Heart right ventricle (tissue), 16 donors: ENCODE measurements at regions not wholly inside any gene's neighbourhood (a gene's known extent, or its start where the extent isn't known, plus 50 kb on each side); places are given as distances from the start of the nearest gene placed in this dataset.
"Not testable (repeated sequence)": the region's sequence is repeated elsewhere in the genome, so short reads cannot be mapped to it uniquely, and the experiment has no call there.

ENCODE experiments used
- ATAC-seq, 8 donors: fragments of 200-7000 bp; cut with Tn5 transposase; one replicate each; pipeline ENCODE4 v1.9.1; 2020; ENCODE audit warnings: mild to moderate bottlenecking in 8 of 8, moderate library complexity in 8 of 8, moderate number of reproducible peaks in 1 of 8
- DNase-seq, 2 donors: peaks; one replicate each; pipeline ENCODE4 v3.0.0-alpha.2; 2020
- H3K27ac ChIP-seq, 10 donors: fragments of 200-600 bp; sonication (generic) in 2 of 10; one replicate each; pipeline versions ENCODE4 v1.5.0 to v1.8.0; 2020 to 2022; ENCODE audit warnings: mild to moderate bottlenecking in 3 of 10
- H3K27me3 ChIP-seq, 7 donors: fragments of 200-600 bp; one replicate each; pipeline ENCODE4 v1.8.0; 2021 to 2022; ENCODE audit warnings: mild to moderate bottlenecking in 2 of 7
- H3K36me3 ChIP-seq, 9 donors: fragments of 200-600 bp; sonication (generic) in 1 of 9; one replicate each; pipeline versions ENCODE4 v1.5.0 to v1.8.0; 2020 to 2022; ENCODE audit warnings: mild to moderate bottlenecking in 2 of 9
- H3K4me1 ChIP-seq, 9 donors: fragments of 200-600 bp; sonication (generic) in 1 of 9; one replicate each; pipeline versions ENCODE4 v1.5.0 to v1.8.0; 2020 to 2022; ENCODE audit warnings: mild to moderate bottlenecking in 4 of 9
- H3K4me3 ChIP-seq, 10 donors: fragments of 200-600 bp; sonication (generic) in 2 of 10; one replicate each; pipeline versions ENCODE4 v1.5.0 to v1.8.0; 2020 to 2022; ENCODE audit warnings: mild to moderate bottlenecking in 7 of 10, moderate library complexity in 2 of 10
- H3K9me3 ChIP-seq, 11 donors: fragments of 200-600 bp in 10 of 11; sonication (generic) in 2 of 11; one replicate each; pipeline versions ENCODE4 v1.5.0 to v1.8.0; 2013 to 2022; ENCODE audit warnings: mild to moderate bottlenecking in 2 of 11, control low read depth in 1 of 11, moderate library complexity in 1 of 11
- CTCF ChIP-seq, 9 donors: fragments of 200-600 bp; sonication (generic) in 2 of 9; IDR thresholded peaks; one replicate each; pipeline versions ENCODE4 v1.5.0 to v1.8.0; 2021 to 2022; ENCODE audit warnings: antibody characterized with exemption in 9 of 9, mild to moderate bottlenecking in 5 of 9, moderate library complexity in 1 of 9
- WGBS, 2 donors: extraction: QIAGEN DNeasy Blood & Tissue Kit; methylation state at CpG; one replicate each; pipeline ENCODE4 v1.1.7; 2013; ENCODE audit warnings: inconsistent platforms in 1 of 2; 5-methylcytosine and 5-hydroxymethylcytosine counted together
- intact Hi-C, 10 donors: fragments of 100-400 bp; cut with DNase I; formaldehyde crosslinking; loops; one replicate each; pipeline versions ENCODE4 v1.11.1 to v1.14.2; 2022
- donor health status: Arrhythmogenic right ventricular cardiomyopathy.
- donor health status: ischemic (EF 13 %, LVEDD 7.1; RV severe dilation, severe dysfunction).
- donor health status: healthy with polysubstance abuse.
- donor health status: DM: no; HTN: yes; CAD: no.
- donor health status: DM: no; HTN: no; CAD: no.
- donor health status: ischemic (EF 25% LVEDD 6.9; RV normal size, moderate dysfunction).
- donor health status: ischemic (EF 25% LVEDD 5.7; RV mildly dilated, moderate dysfunction).
- donor health status: healthy.
- donor health status: DM: yes; HTN: yes; CAD: no.
- donor health status: Ischemic cardiomyopathy.
- donor health status: ischemic (EF 35%, LVEDD 5.7; RV mildly dilated, moderate dysfunction).
- donor health status: nonischemic (EF 11% LVEDD 7.7; RV severe dilation, severe dysfunction).
- donor health status: DM: yes; HTN: yes; CAD: no.
- donor health status: PGD.
- donor health status: ischemic (EF 29% LVEDD 5.4; RV normal size, mild dysfunction).
- donor health status: nonischemic (EF 23%, LVEDD 6.1; RV moderate dilation, normal function).

DNA sequence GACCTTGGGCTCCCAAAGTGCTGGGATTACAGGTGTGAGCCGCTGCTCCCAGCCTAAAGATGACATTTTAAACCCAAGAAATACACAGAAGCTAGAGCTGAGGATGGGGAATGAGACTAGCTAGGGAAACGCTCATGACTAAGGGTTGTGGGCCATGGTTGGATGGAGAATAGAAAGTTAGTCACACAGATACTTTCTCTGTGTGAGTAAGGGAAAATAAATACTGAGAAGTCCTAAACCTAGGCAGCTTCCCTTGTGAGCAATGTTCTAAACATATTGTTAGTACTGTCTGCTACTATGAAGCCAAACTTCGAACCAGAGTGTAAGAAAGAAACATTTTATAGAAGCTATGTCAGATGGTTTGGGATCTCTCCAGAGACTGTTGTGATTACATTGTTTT, 304.8 kb upstream of the STAC start:
- no peak for ATAC-seq
- H3K27ac ChIP-seq: no peak overlapping the region
- no peak overlapping the region for H3K4me3 ChIP-seq
- H3K36me3 ChIP-seq: no peaks in the 10 kb centered on the region
- no peaks in the 10 kb centered on the region for H3K4me1 ChIP-seq
- no peak for DNase-seq
- no peak for TF ChIP-seq CTCF (IDR thresholded peaks at IDR 0.05)
- H3K9me3 ChIP-seq: peaks cover 0 to 1% (median 0%) of the 10 kb centered on the region in 11 donors
- intact Hi-C loops: no loop called here
- WGBS, 2 donors: 82 to 87% methylated on average over 3 of the region's 3 CpGs
- H3K27me3 ChIP-seq: no peaks in the 10 kb centered on the region

DNA sequence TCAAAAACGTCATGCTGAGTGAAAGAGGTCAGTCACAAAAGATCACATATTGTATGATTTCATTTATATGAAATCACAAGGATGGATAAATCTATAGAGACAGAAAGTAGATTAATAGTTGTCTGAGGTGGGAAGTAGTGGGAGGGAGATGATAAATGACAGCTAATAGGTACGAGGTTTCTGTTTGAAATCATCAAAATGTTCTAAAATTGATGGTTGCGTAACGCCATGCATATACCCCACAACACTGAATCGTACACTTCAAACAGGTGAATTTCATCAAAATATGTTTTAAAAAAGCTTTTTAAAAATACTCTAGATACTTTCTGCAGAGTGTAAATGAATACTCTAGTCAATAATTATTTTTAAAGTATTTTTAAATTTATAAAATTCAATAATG, 303.0 kb upstream of the STAC start:
- H3K9me3 ChIP-seq: peaks cover 0 to 2% (median 0%) of the 10 kb centered on the region in 11 donors

DNA sequence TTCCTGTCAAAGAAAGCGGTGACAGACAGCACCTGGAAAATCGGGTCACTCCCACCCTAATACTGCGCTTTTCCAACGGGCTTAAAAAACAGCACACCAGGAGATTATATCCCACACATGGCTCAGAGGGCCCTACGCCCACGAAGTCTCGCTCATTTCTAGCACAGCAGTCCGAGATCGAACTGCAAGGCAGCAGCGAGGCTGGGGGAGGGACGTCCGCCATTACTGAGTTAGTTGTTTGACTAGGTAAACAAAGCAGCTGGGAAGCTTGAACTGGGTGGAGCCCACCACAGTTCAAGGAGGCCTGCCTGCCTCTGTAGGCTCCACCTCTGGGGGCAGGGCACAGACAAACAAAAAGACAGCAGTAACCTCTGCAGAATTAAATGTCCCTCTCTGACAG, 297.3 kb upstream of the STAC start:
- ATAC-seq, H3K27ac ChIP-seq, H3K27me3 ChIP-seq, H3K36me3 ChIP-seq, intact Hi-C loops, H3K4me1 ChIP-seq, H3K4me3 ChIP-seq, DNase-seq: not testable (repeated sequence)
- peaks cover 0 to 11% (median 0%) of the 10 kb centered on the region in 11 donors for H3K9me3 ChIP-seq
- WGBS, 2 donors: 87 to 93% methylated on average over 12 of the region's 12 CpGs

More for the DNA sequence above, 303.0 kb upstream of the STAC start:
- Histone ChIP-seq H3K27me3 (peaks cover 0 to 2% (median 0%) of the 10 kb centered on the region in 7 donors), H3K36me3 (no peaks in the 10 kb centered on the region), H3K4me3 (no peak overlapping the region), H3K4me1 (no peaks in the 10 kb centered on the region), H3K27ac (no peak overlapping the region)
- DNase-seq: no peak
- no peak for ATAC-seq
- intact Hi-C loops: no loop called here
- TF ChIP-seq CTCF (IDR thresholded peaks at IDR 0.05): no peak
- 86% methylated on average over 5 of the region's 5 CpGs for WGBS, 2 donors

- Histone ChIP-seq H3K9me3 (no peaks in the 10 kb centered on the region), H3K4me1 (no peaks in the 10 kb centered on the region), H3K36me3 (no peaks in the 10 kb centered on the region), H3K27ac (no peak overlapping the region), H3K4me3 (no peak overlapping the region), H3K27me3 (no peaks in the 10 kb centered on the region)
- WGBS, 2 donors: 80 to 93% methylated on average over 3 of the region's 3 CpGs
- intact Hi-C loops: no loop called here
- ATAC-seq (no peak), DNase-seq (no peak)
- no peak for TF ChIP-seq CTCF (IDR thresholded peaks at IDR 0.05)
Measured at GRCh38 chr3:36095238-36095637, 285.1 kb upstream of the STAC start.

DNA sequence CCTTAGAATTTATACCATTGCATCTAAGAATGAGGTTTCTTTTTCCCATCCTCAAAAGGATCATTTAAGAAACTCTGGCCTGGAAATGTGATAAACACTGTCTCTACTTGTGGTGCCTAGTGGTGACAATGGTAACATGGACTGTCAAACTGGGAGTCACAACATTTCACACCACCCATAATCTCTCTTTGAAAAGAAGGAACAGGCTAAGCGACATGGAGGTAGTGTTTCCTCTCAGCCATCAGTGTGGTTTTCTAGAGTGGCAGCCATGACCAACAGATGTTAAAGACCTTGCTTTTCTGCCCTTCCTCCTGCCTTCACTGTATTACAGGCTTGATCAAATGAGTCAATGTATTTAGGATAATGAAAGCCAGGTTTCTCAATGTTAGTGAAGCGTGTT, 283.1 kb upstream of the STAC start:
- 89% methylated on average over 2 of the region's 2 CpGs for WGBS, 2 donors
- Histone ChIP-seq H3K4me3 (no peak overlapping the region), H3K4me1 (no peaks in the 10 kb centered on the region), H3K9me3 (no peaks in the 10 kb centered on the region), H3K27ac (no peak overlapping the region), H3K36me3 (no peaks in the 10 kb centered on the region), H3K27me3 (no peaks in the 10 kb centered on the region)
- DNase-seq (no peak), ATAC-seq (no peak)
- intact Hi-C loops: no loop called here
- no peak for TF ChIP-seq CTCF (IDR thresholded peaks at IDR 0.05)
